GM19238 (cell line): ENCODE measurements at regions not wholly inside any gene's neighbourhood (a gene's known extent, or its start where the extent isn't known, plus 50 kb on each side); places are given as distances from the start of the nearest gene placed in this dataset.

Source experiments
- DNase-seq: peaks from one replicate; pipeline ENCODE4 v3.0.0; 2011; ENCODE audit warnings: low spot score; ENCODE audit not compliant: insufficient read length

DNA sequence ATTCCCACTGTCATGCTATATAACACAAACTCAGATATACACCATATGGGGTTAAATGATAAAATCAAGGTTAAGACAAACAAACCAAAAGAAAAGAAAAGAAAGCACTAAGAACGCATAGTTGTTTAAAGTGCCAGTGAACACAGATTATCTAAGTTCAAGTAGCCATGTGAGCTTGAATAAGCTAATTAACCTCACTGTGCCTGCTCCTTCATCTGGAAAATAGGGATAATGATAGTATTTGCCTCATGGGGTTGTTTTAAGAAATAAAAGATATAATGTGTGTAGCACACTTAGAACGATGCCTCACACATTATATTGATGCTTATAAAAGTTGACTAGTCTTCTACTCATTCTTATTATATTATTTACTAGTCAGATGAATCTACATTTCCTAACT lies 72.6 kb upstream of the IL12A start:
- no peak for DNase-seq

DNA sequence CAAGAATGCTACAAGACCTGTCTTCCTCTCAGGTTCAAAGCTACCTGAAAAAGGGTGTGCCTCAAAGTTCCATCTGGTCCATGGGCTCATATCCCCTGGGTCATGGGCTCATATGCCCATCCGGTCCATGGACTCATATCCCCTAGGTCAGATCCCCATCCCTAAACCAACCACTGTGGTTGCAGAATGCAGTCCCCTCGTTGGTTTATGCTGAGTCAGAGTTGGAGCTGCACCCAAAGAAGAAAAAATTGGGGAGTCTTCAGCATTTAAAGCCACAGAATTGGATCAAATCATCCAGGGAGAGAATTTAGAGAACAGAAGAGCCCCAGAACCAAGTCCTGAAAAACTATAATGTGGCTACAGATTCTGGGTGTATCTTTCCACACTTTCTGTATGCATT lies 71.5 kb upstream of the IL12A start:
- DNase-seq: no peak

DNA sequence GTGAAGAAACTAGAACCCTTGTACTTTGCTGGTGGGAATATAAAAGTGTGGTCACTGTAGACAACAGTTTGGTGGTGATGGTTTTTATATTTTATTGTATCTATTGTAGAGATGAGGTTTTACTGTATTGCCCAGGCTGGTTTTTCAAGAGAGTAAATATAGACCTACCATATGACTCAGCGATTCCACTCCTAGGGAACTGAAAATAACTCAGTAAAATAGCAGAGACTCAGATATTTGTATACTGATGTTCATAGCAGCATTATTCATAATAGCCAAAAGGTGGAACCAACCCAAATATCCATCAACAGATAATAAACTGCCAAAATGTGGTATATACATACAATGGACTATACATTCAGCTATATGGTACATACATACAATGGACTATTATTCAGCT lies 68.8 kb upstream of the IL12A start:
- no peak for DNase-seq

DNA sequence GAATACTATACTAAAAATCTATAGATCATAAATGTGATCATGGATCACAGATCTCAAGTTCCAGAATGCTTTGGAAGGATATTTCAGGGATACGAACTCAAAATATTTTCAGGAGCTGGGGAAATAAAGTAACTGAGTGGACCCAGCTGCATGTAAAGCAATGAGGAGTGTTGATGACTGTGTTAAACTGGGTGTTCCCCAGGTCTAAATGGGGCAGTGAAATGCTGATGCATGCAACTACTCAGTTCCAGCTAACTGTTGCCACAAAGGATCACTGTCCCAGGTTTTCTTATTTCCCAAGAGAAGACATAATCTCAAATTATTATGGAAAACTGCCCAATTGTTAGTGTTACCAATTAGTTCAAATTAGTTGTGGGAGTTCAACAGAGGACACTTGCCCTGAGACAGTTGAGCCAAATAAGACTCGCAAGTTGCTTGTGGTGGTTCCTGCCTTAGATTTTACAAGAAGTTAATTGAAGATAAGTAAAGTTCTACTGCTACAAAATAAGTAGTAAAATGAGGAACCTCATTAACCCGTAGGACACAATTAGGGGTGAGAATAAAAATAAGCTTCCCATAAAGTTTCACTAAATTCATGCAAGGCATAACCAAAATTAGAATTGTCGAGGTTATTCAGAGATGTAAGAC lies 66.3 kb upstream of the IL12A start:
- DNase-seq: no peak

DNA sequence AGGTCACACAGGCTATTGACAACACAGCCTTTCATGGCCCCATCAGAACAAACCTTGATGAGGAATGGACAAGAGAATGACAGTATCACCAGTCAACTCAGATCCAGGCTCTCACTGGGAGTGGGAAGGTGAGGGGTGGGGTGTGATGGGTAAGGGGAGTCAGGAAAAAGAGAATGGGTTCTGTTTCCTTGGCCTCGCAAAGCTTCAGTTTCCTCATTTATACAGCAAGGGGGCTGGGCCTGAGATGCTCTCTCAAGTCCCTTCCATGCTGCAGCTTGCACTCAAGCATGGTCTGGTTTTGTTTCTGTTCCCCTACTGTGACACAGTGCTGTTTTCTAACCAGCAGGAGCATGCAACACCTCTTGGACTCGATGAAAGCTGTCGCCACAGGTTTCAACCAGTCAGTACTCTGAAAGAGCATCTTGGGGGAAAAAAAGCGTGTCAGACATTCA lies 65.7 kb upstream of the IL12A start:
- DNase-seq: peak; percentile 35

DNA sequence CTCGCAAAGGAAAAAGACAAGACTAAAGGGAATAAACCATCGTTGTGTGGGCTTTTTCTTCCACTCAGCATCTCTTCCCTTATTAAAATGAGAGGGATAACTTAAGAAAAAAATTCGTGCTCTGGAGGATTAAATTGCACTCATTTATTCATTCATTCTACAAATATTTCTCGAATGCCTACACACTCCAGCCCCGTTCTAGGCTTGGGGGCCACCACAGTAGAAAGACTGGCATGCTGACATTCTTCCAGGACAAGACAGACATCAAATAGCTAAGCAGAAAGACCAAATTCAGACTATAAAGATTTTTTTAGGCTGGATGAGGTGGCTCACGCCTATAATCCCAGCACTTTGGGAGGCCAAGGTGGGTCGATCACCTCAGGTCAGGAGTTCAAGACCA lies 65.3 kb upstream of the IL12A start:
- DNase-seq: no peak

DNA sequence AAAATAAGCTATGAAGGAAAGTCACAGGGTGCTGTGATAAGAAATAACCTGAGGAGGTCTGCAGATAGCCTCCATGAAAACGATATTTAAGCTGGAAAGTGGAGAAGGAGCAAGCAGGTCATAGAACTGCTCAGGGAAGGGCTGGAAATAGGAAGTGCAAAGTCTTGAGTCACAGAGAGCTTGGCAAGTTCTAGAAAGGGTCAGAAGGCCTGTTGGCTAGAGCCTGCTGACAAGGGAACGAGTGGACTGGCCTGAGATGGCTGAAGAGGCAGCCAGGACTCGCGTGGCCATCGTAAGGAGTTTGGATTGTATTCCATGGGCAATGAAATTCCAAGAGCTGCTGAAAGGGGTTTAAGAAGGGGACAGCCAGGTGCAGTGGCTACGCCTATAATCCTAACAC lies 64.7 kb upstream of the IL12A start:
- DNase-seq: no peak

DNA sequence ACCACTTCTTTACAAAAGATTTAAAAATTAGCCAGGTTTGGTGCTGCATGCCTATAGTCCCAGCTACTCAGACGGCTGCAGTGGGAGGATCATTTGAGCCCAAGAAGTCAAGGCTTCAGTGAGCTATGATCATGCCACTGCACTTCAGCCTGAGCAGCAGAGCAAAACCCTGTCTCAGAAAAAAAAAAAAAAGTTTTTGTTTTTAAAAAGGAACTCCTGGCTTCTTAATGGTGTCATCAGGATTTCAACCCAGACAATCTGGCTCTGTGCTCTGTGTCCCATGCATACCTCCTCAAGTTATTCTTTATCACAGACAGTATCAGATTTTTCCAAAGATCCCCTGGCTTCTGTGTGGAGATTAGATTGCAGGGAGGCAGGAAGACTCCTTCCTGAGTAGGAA lies 64.2 kb upstream of the IL12A start:
- DNase-seq: no peak

DNA sequence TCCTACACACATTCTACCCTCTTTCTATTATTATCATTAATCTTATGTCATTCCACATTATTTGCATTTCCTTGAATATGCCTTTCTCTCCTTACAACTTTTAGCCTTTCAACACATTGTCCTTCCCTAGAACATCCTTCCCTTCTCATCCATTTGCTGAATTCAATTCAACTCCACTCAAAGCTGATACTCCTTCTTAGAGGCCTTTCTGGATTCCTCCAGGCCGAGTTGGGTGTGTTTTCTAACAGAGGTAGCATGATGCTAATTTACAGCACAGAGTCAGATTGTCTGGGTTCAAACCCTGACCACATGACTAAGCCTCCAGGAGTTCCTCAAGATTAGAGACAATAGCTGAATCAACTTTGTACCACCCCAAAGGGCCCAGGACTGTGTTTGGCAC lies 63.4 kb upstream of the IL12A start:
- no peak for DNase-seq

DNA sequence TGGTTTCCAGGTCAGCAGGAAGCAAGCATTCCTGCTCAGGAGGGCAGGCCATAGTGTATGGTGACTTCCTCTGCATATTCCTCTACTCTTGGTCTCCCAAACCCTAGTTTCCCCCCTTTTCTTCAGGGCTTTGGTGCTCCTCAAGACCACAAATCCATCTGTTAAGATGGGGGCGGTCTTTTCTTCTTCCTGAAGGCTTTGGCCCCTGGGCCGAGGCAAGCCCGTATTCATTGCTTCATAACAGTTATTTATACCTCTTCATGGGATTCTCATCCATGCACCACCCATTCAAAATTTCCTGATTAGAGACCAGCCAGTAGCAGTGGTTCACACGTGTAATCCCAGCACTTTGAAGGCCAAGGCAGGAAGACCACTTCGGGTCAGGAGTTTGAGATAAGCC lies 62.1 kb upstream of the IL12A start:
- no peak for DNase-seq

DNA sequence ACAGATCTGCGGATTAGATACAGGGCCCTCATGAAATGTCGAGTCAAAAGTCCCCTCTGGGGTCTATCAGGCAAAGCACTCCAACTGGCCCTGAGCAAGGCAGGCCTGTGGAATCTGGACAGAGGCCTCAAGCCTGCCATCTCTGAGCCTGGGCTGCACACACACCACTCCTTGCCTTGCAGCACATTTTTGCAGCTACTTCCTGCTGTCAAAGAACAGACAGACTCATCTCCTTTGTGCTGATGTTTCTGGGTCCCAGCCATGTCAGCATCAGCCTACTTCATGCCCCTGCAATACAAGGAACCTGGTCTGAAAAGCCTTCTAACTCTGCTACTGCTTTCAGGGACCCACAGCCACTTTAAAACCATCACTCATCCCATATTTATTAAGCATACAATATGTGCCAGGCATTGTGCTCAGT lies 60.6 kb upstream of the IL12A start:
- DNase-seq: no peak

DNA sequence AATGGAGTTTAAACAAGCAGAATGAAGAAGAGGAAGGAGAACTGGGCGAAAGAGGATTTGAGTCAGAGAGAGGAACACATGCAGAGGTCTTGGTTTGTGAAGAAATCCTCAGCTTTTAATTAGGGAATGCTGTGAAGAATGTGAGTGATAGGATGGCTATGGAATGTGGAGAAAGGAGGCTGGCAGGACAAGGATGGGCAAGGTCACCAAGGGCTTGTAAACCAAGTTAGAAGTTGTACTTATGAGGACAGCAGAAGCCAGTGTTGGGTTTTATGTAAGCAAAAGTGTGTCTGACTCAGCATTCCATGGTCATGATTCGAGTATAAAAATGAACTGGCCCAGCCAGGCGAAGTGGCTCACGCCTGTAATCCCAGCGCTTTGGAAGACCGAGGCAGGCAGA lies 60.0 kb upstream of the IL12A start:
- DNase-seq: no peak

DNA sequence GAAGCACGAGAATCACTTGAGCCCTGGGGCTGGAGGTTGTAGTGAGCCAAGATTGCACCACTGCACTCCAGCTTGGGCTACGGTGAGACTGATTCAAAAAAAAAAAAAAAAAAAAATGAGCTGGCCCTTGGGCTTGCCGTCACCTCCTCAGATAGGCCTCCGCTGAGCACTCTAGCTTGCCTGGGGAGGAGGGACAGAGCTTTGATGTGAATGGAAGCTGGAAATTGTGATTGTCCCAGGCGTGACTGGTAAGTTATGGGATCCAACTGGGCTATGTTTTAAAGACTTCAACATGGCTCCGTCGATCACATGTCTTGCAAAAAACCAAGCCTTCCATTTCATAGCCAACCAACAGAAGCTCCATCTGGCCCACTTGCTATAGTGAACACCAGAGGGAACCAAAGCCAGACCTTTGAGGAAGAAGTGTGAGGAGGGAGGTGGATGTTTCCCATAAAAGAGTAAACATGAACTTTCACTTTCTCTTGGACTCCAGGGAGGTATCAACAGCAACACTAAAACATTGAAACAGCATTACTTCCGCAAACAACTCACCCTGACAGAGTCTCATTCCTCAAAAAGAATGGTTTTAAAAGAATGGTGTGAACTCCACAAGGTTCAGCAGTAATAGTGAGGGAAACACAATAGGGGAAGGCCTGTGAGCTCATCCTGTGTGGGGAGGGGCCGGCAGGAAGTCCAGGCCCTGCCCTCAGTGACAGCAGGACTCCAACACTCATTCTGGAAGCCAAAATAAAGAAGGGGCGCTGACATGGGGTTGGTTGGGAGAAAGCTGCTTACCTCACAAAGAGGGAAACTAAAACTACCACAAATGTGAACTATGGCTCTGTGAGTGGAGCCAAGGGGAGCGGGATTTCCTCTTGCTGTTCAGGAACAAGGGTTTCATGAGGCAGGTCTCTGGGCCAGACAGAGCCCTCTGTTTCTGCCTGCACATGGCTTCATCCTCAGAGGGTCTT lies 59.2 kb upstream of the IL12A start:
- DNase-seq: peak; percentile 24

DNA sequence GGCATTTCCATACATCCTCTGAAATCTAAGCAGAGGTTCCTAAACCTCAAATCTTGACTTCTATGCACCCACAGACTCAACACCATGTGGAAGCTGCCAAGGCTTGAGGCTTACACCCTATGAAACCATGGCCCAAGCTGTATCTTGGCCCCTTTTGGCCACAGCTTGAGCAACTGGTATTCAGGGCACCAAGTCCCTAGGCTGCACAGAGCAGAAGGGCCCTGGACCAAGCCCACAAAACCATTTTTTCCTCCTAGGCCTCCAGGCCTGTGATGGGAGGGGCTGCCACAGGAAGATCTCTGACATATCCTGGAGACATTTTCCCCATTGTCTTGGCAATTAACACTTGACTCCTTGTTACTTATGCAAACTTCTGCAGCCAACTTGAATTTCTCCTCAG lies 54.4 kb upstream of the IL12A start:
- DNase-seq: no peak

DNA sequence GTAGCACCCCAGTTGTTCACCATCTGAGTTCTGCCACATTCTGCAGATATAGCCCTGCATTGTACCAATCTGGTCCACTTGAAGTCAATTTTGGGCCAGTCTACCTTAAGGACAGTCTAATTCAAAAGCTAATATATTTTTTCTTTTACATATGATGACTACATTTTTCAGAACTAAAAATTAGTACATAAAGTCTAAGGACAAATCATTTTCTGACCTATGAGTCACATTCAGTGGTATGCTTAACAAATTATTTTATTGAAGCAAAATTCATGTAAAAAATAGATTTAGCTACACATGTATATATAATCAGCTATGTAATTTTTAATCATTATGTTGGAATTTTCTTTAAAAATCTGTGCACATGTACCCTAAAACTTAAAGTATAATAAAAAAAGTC lies 52.1 kb upstream of the IL12A start:
- DNase-seq: no peak

DNA sequence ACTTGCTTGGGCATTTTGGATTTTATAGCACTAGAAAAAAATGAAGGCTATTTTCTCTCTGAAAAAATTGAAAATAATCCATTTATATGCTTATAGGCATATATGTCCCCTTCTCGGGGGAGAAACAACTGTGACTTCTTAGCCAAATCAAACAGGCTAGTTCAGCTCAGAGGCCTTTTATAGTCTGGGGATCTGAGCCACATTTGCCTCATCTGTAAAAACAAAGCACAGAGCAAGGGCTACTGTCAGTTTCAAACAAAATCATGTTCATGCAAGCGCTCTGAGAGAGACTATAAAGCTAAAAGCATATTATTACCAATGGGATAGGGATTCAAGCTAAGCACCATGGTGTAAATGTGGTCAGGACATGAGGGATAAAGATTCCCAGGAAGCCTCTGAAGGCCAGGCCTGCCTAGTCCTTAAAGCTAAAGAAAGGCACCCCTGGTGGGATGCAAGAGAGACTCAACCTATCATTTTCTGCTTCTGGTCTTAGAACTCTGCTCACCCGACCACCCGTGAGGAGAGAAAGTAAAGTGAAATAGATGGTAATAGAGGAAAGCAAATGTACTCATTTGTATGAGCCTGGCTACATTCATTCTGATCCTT lies 51.0 kb upstream of the IL12A start:
- no peak for DNase-seq

DNA sequence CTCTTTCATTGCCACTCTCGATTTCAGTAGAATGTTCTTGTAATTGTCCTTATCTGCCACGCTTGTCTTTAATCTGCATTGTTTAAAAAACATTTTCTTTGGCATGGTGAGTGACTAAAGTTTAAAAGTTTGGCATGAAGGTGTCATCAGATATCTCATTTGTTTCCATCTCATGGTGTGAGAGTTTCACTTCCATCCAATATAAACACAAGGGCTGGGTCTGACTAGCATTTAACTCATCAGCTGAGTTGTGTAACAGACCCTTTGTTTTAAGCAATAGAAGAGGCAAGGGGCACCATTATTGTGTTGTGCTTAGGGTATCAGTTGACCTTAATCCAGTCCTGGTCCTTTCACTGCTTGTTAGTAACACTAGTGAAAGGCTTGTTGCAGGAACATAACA lies 49.9 kb upstream of the IL12A start:
- no peak for DNase-seq
